A673 (cell line): ENCODE measurements at regions not wholly inside any gene's neighbourhood (a gene's known extent, or its start where the extent isn't known, plus 50 kb on each side); places are given as distances from the start of the nearest gene placed in this dataset.

Experiments used
- CTCF ChIP-seq: fragments of 300-800, 200-600 bp; sonication (generic); conservative IDR thresholded peaks from 2 replicates; pipeline ENCODE4 v1.5.1; 2017; ENCODE audit warnings: low read depth, mild to moderate bottlenecking, antibody characterized with exemption, low read length, moderate library complexity, mixed read lengths
- EZH2 ChIP-seq: fragments of 200-600 bp; sonication (generic); IDR thresholded peaks from 2 replicates; pipeline ENCODE4 v1.6.1; 2017; ENCODE audit warnings: borderline replicate concordance, low read depth, mild to moderate bottlenecking, mixed read lengths, antibody characterized with exemption, low read length; ENCODE audit not compliant: poor library complexity, severe bottlenecking

DNA sequence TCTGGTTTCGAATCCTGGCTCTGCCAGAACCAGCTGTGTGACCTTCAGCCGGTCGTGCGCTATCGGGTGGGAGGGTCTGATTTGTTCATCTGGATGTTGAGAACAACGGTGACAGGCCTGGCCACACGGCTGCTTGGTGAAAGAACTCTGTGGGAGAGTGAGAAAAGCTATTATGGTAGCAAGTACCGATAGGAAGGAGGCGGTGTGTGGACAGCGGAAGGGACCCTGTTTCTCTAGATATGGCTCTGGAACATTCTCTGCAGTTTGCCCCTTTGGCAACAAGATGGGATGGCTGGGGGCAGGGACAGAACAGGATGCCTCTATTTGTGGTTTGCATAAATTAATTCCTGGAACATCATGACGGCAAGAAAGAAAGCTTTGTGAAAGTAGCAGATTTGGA lies 347.3 kb downstream of the AACS start:
- TF ChIP-seq CTCF (no peak), EZH2 (no peak)
